GM23338 (cell line): ENCODE measurements at regions not wholly inside any gene's neighbourhood (a gene's known extent, or its start where the extent isn't known, plus 50 kb on each side); places are given as distances from the start of the nearest gene placed in this dataset.

Source experiments
- ATAC-seq: fragments of 200-7000 bp; cut with Tn5 transposase; 3 replicates; pipeline ENCODE4 v1.9.1; 2020
- DNase-seq: peaks from one replicate; pipeline ENCODE4 v3.0.0-alpha.2; 2015; ENCODE audit warnings: low spot score
- H2AFZ ChIP-seq: fragments of 200-600 bp; sonication (generic); 2 replicates; pipeline ENCODE4 v1.8.0; 2016; ENCODE audit warnings: antibody characterized with exemption, mild to moderate bottlenecking, moderate library complexity
- H3F3A ChIP-seq: fragments of 200-600 bp; sonication (generic); replicated peaks from 2 replicates; pipeline ENCODE4 v1.8.0; 2017; ENCODE audit warnings: antibody characterized with exemption, mixed run types, low read depth
- H3K27ac ChIP-seq: fragments of 200-600 bp; sonication (generic); 2 replicates; pipeline ENCODE4 v1.6.1; 2016; ENCODE audit warnings: low read depth
- H3K27me3 ChIP-seq: fragments of 200-600 bp; sonication (generic); 2 replicates; pipeline ENCODE4 v1.8.0; 2016; ENCODE audit warnings: mild to moderate bottlenecking, mixed run types, moderate library complexity; ENCODE audit not compliant: insufficient read depth
- H3K36me3 ChIP-seq: fragments of 200-600 bp; sonication (generic); 2 replicates; pipeline ENCODE4 v1.8.0; 2016; ENCODE audit warnings: mild to moderate bottlenecking; ENCODE audit not compliant: insufficient read depth
- H3K4me1 ChIP-seq: fragments of 200-600 bp; sonication (generic); 2 replicates; pipeline ENCODE4 v1.8.0; 2016; ENCODE audit warnings: mild to moderate bottlenecking, moderate library complexity; ENCODE audit not compliant: insufficient read depth
- H3K4me2 ChIP-seq: fragments of 200-600 bp; sonication (generic); 2 replicates; pipeline ENCODE4 v1.7.1; 2017; ENCODE audit warnings: mixed run types
- H3K4me3 ChIP-seq: fragments of 200-600 bp; sonication (generic); 2 replicates; pipeline ENCODE4 v1.6.1; 2016; ENCODE audit warnings: mixed run types
- H3K79me2 ChIP-seq: fragments of 200-600 bp; sonication (generic); replicated peaks from 2 replicates; pipeline ENCODE4 v1.8.0; 2017; ENCODE audit warnings: mild to moderate bottlenecking; ENCODE audit not compliant: insufficient read depth
- H3K9me2 ChIP-seq: fragments of 200-600 bp; sonication (generic); 2 replicates; pipeline ENCODE4 v1.8.0; 2017; ENCODE audit not compliant: insufficient read depth
- H4K20me1 ChIP-seq: fragments of 200-600 bp; sonication (generic); replicated peaks from 2 replicates; pipeline ENCODE4 v1.8.0; 2017; ENCODE audit warnings: mild to moderate bottlenecking; ENCODE audit not compliant: insufficient read depth
- H3K27ac Mint-ChIP-seq: 2 replicates; pipeline ENCODE4 v1.8.0; 2020; ENCODE audit warnings: inconsistent platforms, mild to moderate bottlenecking, moderate library complexity, mixed read lengths
- H3K27me3 Mint-ChIP-seq: 3 replicates; pipeline ENCODE4 v1.8.0; 2022; ENCODE audit warnings: low read depth, mild to moderate bottlenecking, moderate library complexity, mixed read lengths, inconsistent platforms; ENCODE audit not compliant: insufficient read depth, poor library complexity
- H3K36me3 Mint-ChIP-seq: 3 replicates; pipeline ENCODE4 v1.8.0; 2021; ENCODE audit warnings: low read depth, mild to moderate bottlenecking, inconsistent platforms, moderate library complexity, mixed read lengths
- H3K4me1 Mint-ChIP-seq: 3 replicates; pipeline ENCODE4 v1.8.0; 2020; ENCODE audit warnings: mild to moderate bottlenecking, inconsistent platforms, mixed read lengths
- H3K4me3 Mint-ChIP-seq: 3 replicates; pipeline ENCODE4 v1.8.0; 2021; ENCODE audit warnings: moderate library complexity, mild to moderate bottlenecking, inconsistent platforms, mixed read lengths
- H3K9me3 Mint-ChIP-seq: 3 replicates; pipeline ENCODE4 v1.8.0; 2020; ENCODE audit warnings: moderate library complexity, mild to moderate bottlenecking, inconsistent platforms, mixed read lengths
- CREB1 ChIP-seq: fragments of 250-450 bp; sonication (Bioruptor Pico); IDR thresholded peaks from 2 replicates; pipeline ENCODE4 v1.5.0; 2020; ENCODE audit warnings: low read depth, mild to moderate bottlenecking, moderate library complexity
- JUNB ChIP-seq: IDR thresholded peaks from one replicate; pipeline ENCODE4 v1.6.1; 2016; ENCODE audit warnings: antibody characterized with exemption; ENCODE audit not compliant: unreplicated experiment
- NANOG ChIP-seq: IDR thresholded peaks from 2 replicates; pipeline ENCODE4 v1.6.1; 2016; ENCODE audit warnings: antibody characterized with exemption, borderline replicate concordance
- ZNF462 ChIP-seq: fragments of 250-450 bp; sonication (Bioruptor Pico); IDR thresholded peaks from 2 replicates; pipeline ENCODE4 v1.5.0; 2020; ENCODE audit warnings: mild to moderate bottlenecking, moderate library complexity
- TF ChIP-seq, protein P1 (sequence below): IDR thresholded peaks from one replicate; pipeline ENCODE4 v1.6.1; 2018; ENCODE audit warnings: antibody characterized with exemption; ENCODE audit not compliant: unreplicated experiment
- TF ChIP-seq, protein P2 (sequence below), 2 experiments: fragments of 200-600 bp in 1 of 2; sonication (generic) in 1 of 2; conservative IDR thresholded peaks; 2 replicates each; pipeline versions ENCODE4 v1.5.1 to v1.6.1; 2016 to 2017; ENCODE audit warnings: antibody characterized with exemption in 2 of 2, low read depth in 2 of 2, mild to moderate bottlenecking in 2 of 2, moderate library complexity in 1 of 2

GRCh38 chr18:24988253-24988840 is 363.6 kb downstream of the ZNF521 start:
- Histone ChIP-seq H3K27me3 (no peaks in the 10 kb centered on the region), H3K27ac (no peak overlapping the region), H3K4me3 (no peak overlapping the region), H2AFZ (peak overlapping the region; percentile 6), H3K79me2 (no peaks in the 10 kb centered on the region), H3K4me2 (no peak overlapping the region), H3K4me1 (peaks cover 39% of the 10 kb centered on the region), H3F3A (no peaks in the 10 kb centered on the region), H4K20me1 (no peaks in the 10 kb centered on the region), H3K36me3 (no peaks in the 10 kb centered on the region), H3K9me2 (no peaks in the 10 kb centered on the region)
- DNase-seq: no peak
- Mint-ChIP-seq H3K4me3 (no peak overlapping the region; the same call in 2 of the 3 replicates), H3K27ac (no peak overlapping the region), H3K9me3 (no peaks in the 10 kb centered on the region), H3K36me3 (no peaks in the 10 kb centered on the region), H3K27me3 (peaks cover 7% of the 10 kb centered on the region), H3K4me1 (peaks cover 50% of the 10 kb centered on the region)
- ATAC-seq: peak; percentile 28
- TF ChIP-seq JUNB: no peak
- TF ChIP-seq, protein P1, sequence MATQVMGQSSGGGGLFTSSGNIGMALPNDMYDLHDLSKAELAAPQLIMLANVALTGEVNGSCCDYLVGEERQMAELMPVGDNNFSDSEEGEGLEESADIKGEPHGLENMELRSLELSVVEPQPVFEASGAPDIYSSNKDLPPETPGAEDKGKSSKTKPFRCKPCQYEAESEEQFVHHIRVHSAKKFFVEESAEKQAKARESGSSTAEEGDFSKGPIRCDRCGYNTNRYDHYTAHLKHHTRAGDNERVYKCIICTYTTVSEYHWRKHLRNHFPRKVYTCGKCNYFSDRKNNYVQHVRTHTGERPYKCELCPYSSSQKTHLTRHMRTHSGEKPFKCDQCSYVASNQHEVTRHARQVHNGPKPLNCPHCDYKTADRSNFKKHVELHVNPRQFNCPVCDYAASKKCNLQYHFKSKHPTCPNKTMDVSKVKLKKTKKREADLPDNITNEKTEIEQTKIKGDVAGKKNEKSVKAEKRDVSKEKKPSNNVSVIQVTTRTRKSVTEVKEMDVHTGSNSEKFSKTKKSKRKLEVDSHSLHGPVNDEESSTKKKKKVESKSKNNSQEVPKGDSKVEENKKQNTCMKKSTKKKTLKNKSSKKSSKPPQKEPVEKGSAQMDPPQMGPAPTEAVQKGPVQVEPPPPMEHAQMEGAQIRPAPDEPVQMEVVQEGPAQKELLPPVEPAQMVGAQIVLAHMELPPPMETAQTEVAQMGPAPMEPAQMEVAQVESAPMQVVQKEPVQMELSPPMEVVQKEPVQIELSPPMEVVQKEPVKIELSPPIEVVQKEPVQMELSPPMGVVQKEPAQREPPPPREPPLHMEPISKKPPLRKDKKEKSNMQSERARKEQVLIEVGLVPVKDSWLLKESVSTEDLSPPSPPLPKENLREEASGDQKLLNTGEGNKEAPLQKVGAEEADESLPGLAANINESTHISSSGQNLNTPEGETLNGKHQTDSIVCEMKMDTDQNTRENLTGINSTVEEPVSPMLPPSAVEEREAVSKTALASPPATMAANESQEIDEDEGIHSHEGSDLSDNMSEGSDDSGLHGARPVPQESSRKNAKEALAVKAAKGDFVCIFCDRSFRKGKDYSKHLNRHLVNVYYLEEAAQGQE: no peak

GRCh38 chr18:24989760-24990593 is 362.0 kb downstream of the ZNF521 start:
- Mint-ChIP-seq H3K27ac (no peak overlapping the region), H3K4me3 (no peak overlapping the region), H3K4me1 (peaks cover 39% of the 10 kb centered on the region), H3K36me3 (no peaks in the 10 kb centered on the region), H3K9me3 (no peaks in the 10 kb centered on the region), H3K27me3 (peaks cover 5% of the 10 kb centered on the region)
- no peaks in the 10 kb centered on the region for H4K20me1 ChIP-seq
- TF ChIP-seq CREB1 (no peak), NANOG (no peak), ZNF462 (CRISPR knock-in tag) (0 out of 2 replicates have a peak, but pooled peaks have one; percentile 14)
- TF ChIP-seq, protein P2, sequence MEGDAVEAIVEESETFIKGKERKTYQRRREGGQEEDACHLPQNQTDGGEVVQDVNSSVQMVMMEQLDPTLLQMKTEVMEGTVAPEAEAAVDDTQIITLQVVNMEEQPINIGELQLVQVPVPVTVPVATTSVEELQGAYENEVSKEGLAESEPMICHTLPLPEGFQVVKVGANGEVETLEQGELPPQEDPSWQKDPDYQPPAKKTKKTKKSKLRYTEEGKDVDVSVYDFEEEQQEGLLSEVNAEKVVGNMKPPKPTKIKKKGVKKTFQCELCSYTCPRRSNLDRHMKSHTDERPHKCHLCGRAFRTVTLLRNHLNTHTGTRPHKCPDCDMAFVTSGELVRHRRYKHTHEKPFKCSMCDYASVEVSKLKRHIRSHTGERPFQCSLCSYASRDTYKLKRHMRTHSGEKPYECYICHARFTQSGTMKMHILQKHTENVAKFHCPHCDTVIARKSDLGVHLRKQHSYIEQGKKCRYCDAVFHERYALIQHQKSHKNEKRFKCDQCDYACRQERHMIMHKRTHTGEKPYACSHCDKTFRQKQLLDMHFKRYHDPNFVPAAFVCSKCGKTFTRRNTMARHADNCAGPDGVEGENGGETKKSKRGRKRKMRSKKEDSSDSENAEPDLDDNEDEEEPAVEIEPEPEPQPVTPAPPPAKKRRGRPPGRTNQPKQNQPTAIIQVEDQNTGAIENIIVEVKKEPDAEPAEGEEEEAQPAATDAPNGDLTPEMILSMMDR (conservative IDR thresholded peaks at IDR 0.05; ENCODE audit: low read depth in 2 of 2): peak; percentile 36 to 66
- ATAC-seq: peak; percentile 61
- no peak overlapping the region for H3K4me3 ChIP-seq
- H3K4me2 ChIP-seq: no peak overlapping the region
- no peak overlapping the region for H3K27ac ChIP-seq
- H2AFZ ChIP-seq: no peak overlapping the region
- no peaks in the 10 kb centered on the region for H3K36me3 ChIP-seq
- H3F3A ChIP-seq: no peaks in the 10 kb centered on the region
- H3K79me2 ChIP-seq: no peaks in the 10 kb centered on the region
- no peaks in the 10 kb centered on the region for H3K9me2 ChIP-seq
- DNase-seq: peak; percentile 56
- H3K27me3 ChIP-seq: no peaks in the 10 kb centered on the region
- peaks cover 29% of the 10 kb centered on the region for H3K4me1 ChIP-seq
